ENCODE measurements at regions not wholly inside any gene's neighbourhood (a gene's known extent, or its start where the extent isn't known, plus 50 kb on each side); places are given as distances from the start of the nearest gene placed in this dataset.

- H3K9me3 Mint-ChIP-seq: no peaks in the 10 kb centered on the region
- H3K27ac Mint-ChIP-seq: no peak overlapping the region
- peaks cover 0 to 8% of the 10 kb centered on the region in 2 donors for H3K27me3 Mint-ChIP-seq
- no peaks in the 10 kb centered on the region for H3K4me1 Mint-ChIP-seq (ENCODE audit: low read depth in 2 of 2)
- ATAC-seq (replicated peaks) (no peak), DNase-seq (no peak)
- no peak overlapping the region for H3K4me3 Mint-ChIP-seq
- no peaks in the 10 kb centered on the region for H3K36me3 Mint-ChIP-seq (ENCODE audit: insufficient read depth)
Measured at GRCh38 chr10:64071218-64071617, 550.0 kb downstream of the REEP3 start.

- DNase-seq (no peak), ATAC-seq (replicated peaks) (no peak)
- H3K4me3 Mint-ChIP-seq: no peak overlapping the region
- peaks cover 0 to 7% of the 10 kb centered on the region in 2 donors for H3K27me3 Mint-ChIP-seq
- H3K36me3 Mint-ChIP-seq (ENCODE audit: insufficient read depth): no peaks in the 10 kb centered on the region
- no peaks in the 10 kb centered on the region for H3K4me1 Mint-ChIP-seq (ENCODE audit: low read depth in 2 of 2)
- no peaks in the 10 kb centered on the region for H3K9me3 Mint-ChIP-seq
- H3K27ac Mint-ChIP-seq: no peak overlapping the region
Measured at GRCh38 chr10:64075604-64076003, 554.4 kb downstream of the REEP3 start.

DNA sequence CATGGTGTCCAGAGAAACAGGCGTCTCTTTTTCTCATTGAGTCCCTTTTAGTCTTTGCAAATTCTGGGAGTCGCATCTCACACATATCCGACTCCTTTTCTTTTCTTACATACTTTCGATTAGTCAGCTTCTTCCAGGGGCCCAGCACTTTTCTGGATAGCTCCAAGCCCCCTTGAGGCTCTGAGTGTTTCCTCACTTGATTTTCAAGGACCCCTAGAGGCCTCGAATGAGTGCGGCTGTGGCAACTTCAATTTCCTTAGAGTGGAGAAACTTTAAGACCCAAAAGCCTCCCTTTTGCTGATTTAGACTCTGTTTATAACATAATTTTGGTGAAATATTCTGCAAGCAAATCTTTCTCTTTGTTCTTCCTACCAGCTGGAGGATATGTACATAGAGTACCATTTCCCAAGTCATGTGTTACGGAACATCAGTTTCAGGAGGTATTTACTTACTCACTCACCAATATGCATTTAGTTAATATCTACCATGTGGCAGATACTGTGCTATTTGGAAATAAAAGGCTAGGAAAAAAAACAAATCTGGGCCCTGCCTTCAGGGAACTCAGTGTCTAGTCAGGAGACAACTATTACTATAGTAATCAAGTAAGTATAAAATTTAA, 555.2 kb downstream of the REEP3 start:
- no peaks in the 10 kb centered on the region for H3K4me1 Mint-ChIP-seq (ENCODE audit: low read depth in 2 of 2)
- no peaks in the 10 kb centered on the region for H3K9me3 Mint-ChIP-seq
- H3K4me3 Mint-ChIP-seq: no peak overlapping the region
- H3K27me3 Mint-ChIP-seq: peaks cover 0 to 7% of the 10 kb centered on the region in 2 donors
- H3K36me3 Mint-ChIP-seq (ENCODE audit: insufficient read depth): no peaks in the 10 kb centered on the region
- ATAC-seq (replicated peaks): no peak
- no peak for DNase-seq
- H3K27ac Mint-ChIP-seq: no peak overlapping the region

GRCh38 chr10:64079341-64079740, 558.1 kb downstream of the REEP3 start:
- Mint-ChIP-seq H3K36me3 (ENCODE audit: insufficient read depth) (no peaks in the 10 kb centered on the region), H3K9me3 (no peaks in the 10 kb centered on the region), H3K4me3 (no peak overlapping the region), H3K27me3 (peaks cover 0 to 7% of the 10 kb centered on the region in 2 donors), H3K27ac (no peak overlapping the region), H3K4me1 (ENCODE audit: low read depth in 2 of 2) (no peaks in the 10 kb centered on the region)
- ATAC-seq (replicated peaks) (no peak), DNase-seq (no peak)

GRCh38 chr10:64080071-64080470, 558.9 kb downstream of the REEP3 start:
- H3K27ac Mint-ChIP-seq: no peak overlapping the region
- no peak overlapping the region for H3K4me3 Mint-ChIP-seq
- H3K36me3 Mint-ChIP-seq (ENCODE audit: insufficient read depth): no peaks in the 10 kb centered on the region
- no peaks in the 10 kb centered on the region for H3K4me1 Mint-ChIP-seq (ENCODE audit: low read depth in 2 of 2)
- no peak for DNase-seq
- H3K9me3 Mint-ChIP-seq: no peaks in the 10 kb centered on the region
- H3K27me3 Mint-ChIP-seq: peaks cover 0 to 7% of the 10 kb centered on the region in 2 donors
- ATAC-seq (replicated peaks): no peak

- Mint-ChIP-seq H3K9me3 (no peaks in the 10 kb centered on the region), H3K4me3 (no peak overlapping the region), H3K4me1 (ENCODE audit: low read depth in 2 of 2) (no peaks in the 10 kb centered on the region), H3K36me3 (ENCODE audit: insufficient read depth) (no peaks in the 10 kb centered on the region), H3K27ac (no peak overlapping the region), H3K27me3 (peaks cover 0 to 7% of the 10 kb centered on the region in 2 donors)
- DNase-seq (no peak), ATAC-seq (replicated peaks) (no peak)
Measured at GRCh38 chr10:64081947-64082482, 560.8 kb downstream of the REEP3 start.

DNA sequence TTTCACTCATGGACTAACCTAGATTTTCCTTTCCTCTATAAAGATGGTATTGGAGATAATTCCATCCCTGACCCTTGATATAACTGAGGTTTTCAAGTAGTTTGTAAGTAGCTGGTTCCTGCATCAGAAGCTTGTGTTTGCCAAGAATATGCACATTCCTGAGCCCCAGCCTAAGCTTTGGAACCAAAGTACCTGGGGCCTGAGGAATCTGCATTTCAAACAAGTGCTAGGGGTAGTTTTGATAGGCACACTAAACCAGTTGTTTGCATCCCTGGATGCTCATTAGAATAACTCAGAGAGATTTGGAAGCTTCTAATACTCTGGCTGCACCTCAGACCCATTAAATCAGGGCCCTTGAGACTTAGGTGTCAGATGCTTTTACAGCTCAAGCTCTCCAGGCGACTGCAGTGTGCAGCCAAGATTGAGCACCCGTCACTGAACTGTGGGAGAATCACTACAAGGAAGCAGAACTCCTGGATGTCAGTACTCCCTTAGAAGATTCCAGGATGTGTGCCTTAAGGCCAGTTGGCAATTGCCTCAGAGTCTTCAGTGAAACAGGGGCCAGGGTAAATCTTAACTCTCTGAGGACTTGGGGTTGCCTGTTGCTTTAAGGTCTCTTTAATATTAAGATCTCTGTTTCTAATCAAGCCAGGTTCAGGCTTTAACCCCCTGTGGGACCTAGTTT, 565.0 kb downstream of the REEP3 start:
- H3K27ac Mint-ChIP-seq: no peak overlapping the region
- no peak overlapping the region for H3K4me3 Mint-ChIP-seq
- H3K9me3 Mint-ChIP-seq: no peaks in the 10 kb centered on the region
- no peaks in the 10 kb centered on the region for H3K36me3 Mint-ChIP-seq (ENCODE audit: insufficient read depth)
- no peaks in the 10 kb centered on the region for H3K27me3 Mint-ChIP-seq
- H3K4me1 Mint-ChIP-seq (ENCODE audit: low read depth in 2 of 2): no peaks in the 10 kb centered on the region
- ATAC-seq (replicated peaks): no peak
- DNase-seq: no peak

DNA sequence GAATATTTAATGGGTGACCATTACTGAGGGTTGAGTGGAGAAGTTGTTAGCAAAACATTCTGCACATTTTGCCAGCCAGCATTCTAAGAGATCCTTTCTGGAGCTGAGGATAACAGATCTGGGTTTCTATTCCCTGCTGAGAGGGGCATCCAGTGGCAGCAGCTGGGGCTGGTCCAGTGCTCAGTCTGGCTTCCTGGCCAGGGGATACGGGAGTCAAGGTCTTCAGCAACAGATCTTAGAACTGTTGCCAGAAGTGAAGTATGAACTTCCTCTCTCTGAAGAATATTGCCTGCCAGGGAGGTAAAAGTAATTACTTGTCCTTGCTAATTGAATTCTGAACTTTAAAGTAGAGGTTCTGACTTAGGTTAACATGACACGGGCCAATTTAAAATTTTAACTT, 568.4 kb downstream of the REEP3 start:
- no peak overlapping the region for H3K4me3 Mint-ChIP-seq
- H3K36me3 Mint-ChIP-seq (ENCODE audit: insufficient read depth): no peaks in the 10 kb centered on the region
- H3K27ac Mint-ChIP-seq: no peak overlapping the region
- no peaks in the 10 kb centered on the region for H3K9me3 Mint-ChIP-seq
- H3K27me3 Mint-ChIP-seq: no peaks in the 10 kb centered on the region
- no peaks in the 10 kb centered on the region for H3K4me1 Mint-ChIP-seq (ENCODE audit: low read depth in 2 of 2)
- DNase-seq (no peak), ATAC-seq (replicated peaks) (no peak)

GRCh38 chr10:64090865-64091264, 569.7 kb downstream of the REEP3 start:
- DNase-seq (no peak), ATAC-seq (replicated peaks) (no peak)
- Mint-ChIP-seq H3K27me3 (no peaks in the 10 kb centered on the region), H3K4me3 (no peak overlapping the region), H3K9me3 (peaks cover 0 to under 1% of the 10 kb centered on the region in 2 donors), H3K36me3 (ENCODE audit: insufficient read depth) (no peaks in the 10 kb centered on the region), H3K27ac (no peak overlapping the region), H3K4me1 (ENCODE audit: low read depth in 2 of 2) (no peaks in the 10 kb centered on the region)

DNA sequence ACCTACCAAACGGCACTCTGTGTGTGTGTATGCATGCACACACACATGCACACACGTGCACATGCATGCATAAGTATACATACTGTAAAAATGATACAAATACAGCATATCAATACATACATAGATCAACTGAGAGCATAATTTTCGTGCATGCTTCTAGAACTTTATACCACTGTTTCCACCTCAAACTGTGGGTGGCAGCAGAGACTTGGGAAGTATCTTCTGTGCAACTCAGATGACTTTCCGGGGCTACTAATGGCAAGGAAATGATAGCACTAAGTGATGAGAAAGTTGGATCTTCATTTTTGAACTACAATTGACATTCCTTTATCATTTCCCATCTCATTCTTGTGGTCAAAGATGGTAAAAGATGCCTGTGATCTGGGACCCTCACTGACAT, 570.7 kb downstream of the REEP3 start:
- peaks cover 0 to 5% of the 10 kb centered on the region in 2 donors for H3K9me3 Mint-ChIP-seq
- H3K27me3 Mint-ChIP-seq: no peaks in the 10 kb centered on the region
- no peak overlapping the region for H3K4me3 Mint-ChIP-seq
- H3K36me3 Mint-ChIP-seq (ENCODE audit: insufficient read depth): no peaks in the 10 kb centered on the region
- no peak for ATAC-seq (replicated peaks)
- H3K4me1 Mint-ChIP-seq (ENCODE audit: low read depth in 2 of 2): no peaks in the 10 kb centered on the region
- no peak for DNase-seq
- H3K27ac Mint-ChIP-seq: no peak overlapping the region

DNA sequence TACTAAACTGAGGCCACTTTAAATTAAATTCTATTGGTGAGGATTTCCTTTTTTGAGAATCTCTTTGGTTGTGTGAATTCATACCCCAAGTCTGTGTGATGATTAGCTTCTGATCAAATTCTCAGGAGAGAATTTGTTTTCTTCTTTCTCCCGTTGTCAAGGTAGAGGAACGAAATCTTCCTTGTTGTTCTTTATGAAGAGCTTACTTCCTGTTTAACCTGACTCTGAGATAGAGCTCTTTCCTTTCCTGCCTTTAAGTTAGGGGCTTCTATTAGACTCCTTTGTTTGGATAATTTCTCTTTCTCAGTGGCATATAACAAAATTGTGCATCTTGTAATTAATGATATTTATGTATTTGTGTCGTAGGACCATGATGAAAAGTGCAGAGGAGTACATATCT, 572.1 kb downstream of the REEP3 start:
- Mint-ChIP-seq H3K4me3 (no peak overlapping the region), H3K36me3 (ENCODE audit: insufficient read depth) (no peaks in the 10 kb centered on the region), H3K27me3 (no peaks in the 10 kb centered on the region), H3K9me3 (peaks cover 0 to 5% of the 10 kb centered on the region in 2 donors), H3K4me1 (ENCODE audit: low read depth in 2 of 2) (no peaks in the 10 kb centered on the region), H3K27ac (no peak overlapping the region)
- no peak for DNase-seq
- no peak for ATAC-seq (replicated peaks)

DNA sequence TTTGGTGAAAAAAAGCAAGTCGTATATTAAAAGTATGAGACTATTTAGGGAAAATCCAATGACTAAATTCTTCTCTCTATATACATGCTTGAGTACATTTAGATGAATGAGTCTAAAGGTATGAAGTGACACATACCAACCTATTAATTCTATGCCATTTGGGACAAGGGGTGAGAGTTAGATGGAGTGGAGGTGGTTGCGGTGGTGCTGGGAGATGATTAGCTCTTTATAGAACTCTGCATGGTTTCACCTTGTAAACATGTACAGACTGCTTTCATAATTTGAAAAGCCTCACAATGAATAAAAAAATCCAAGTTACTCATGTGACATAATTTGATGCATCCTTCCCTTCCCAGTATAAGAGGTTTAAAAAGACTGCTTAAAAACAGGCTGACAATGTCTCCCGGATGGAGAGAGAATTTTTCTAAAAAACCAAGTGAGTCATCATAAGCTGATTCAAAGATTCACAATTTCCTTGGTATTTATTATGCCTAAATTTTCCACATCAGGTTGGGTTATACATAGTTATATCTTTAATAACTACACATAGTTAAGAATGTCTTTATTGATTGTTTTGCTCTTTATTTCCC, 572.8 kb downstream of the REEP3 start:
- H3K36me3 Mint-ChIP-seq (ENCODE audit: insufficient read depth): no peaks in the 10 kb centered on the region
- ATAC-seq (replicated peaks): no peak
- DNase-seq: no peak
- no peaks in the 10 kb centered on the region for H3K27me3 Mint-ChIP-seq
- no peaks in the 10 kb centered on the region for H3K4me1 Mint-ChIP-seq (ENCODE audit: low read depth in 2 of 2)
- H3K9me3 Mint-ChIP-seq: peaks cover 0 to 5% of the 10 kb centered on the region in 2 donors
- no peak overlapping the region for H3K27ac Mint-ChIP-seq
- H3K4me3 Mint-ChIP-seq: no peak overlapping the region

GRCh38 chr10:64096941-64097340, 575.7 kb downstream of the REEP3 start:
- no peak overlapping the region for H3K4me3 Mint-ChIP-seq
- DNase-seq (no peak), ATAC-seq (replicated peaks) (no peak)
- no peaks in the 10 kb centered on the region for H3K4me1 Mint-ChIP-seq (ENCODE audit: low read depth in 2 of 2)
- no peaks in the 10 kb centered on the region for H3K27me3 Mint-ChIP-seq
- H3K27ac Mint-ChIP-seq: no peak overlapping the region
- H3K36me3 Mint-ChIP-seq (ENCODE audit: insufficient read depth): no peaks in the 10 kb centered on the region
- peaks cover 0 to 5% of the 10 kb centered on the region in 2 donors for H3K9me3 Mint-ChIP-seq

All from effector memory CD8-positive, alpha-beta T cell (primary cell).